H9 (cell line): ENCODE measurements at regions not wholly inside any gene's neighbourhood (a gene's known extent, or its start where the extent isn't known, plus 50 kb on each side); places are given as distances from the start of the nearest gene placed in this dataset.
"Not testable (repeated sequence)": the region's sequence is repeated elsewhere in the genome, so short reads cannot be mapped to it uniquely, and the experiment has no call there.

Source experiments
- DNase-seq: peaks from one replicate; pipeline ENCODE4 v3.0.0-alpha.2; 2017
- H2AFZ ChIP-seq: one replicate; pipeline ENCODE4 v1.6.1; 2013; ENCODE audit warnings: mild to moderate bottlenecking, low read length, control low read depth, moderate library complexity
- H2AK5ac ChIP-seq: 2 replicates; pipeline ENCODE4 v1.6.1; 2013; ENCODE audit warnings: low read length, control low read depth, mixed read lengths; ENCODE audit not compliant: insufficient read length
- H2BK120ac ChIP-seq: one replicate; pipeline ENCODE4 v1.6.1; 2013; ENCODE audit warnings: low read depth, mild to moderate bottlenecking, low read length, control low read depth, inconsistent platforms; ENCODE audit not compliant: poor library complexity, severe bottlenecking
- H2BK12ac ChIP-seq: 2 replicates; pipeline ENCODE4 v1.6.1; 2013; ENCODE audit warnings: low read length, control low read depth, mixed read lengths, low read depth; ENCODE audit not compliant: insufficient read length
- H2BK15ac ChIP-seq: 2 replicates; pipeline ENCODE4 v1.6.1; 2013; ENCODE audit warnings: low read depth, low read length, control low read depth
- H2BK20ac ChIP-seq: one replicate; pipeline ENCODE4 v1.6.1; 2013; ENCODE audit warnings: low read depth, mild to moderate bottlenecking, low read length, control low read depth, inconsistent platforms; ENCODE audit not compliant: poor library complexity, severe bottlenecking
- H2BK5ac ChIP-seq: 2 replicates; pipeline ENCODE4 v1.6.1; 2013; ENCODE audit warnings: low read length, control low read depth, mixed read lengths; ENCODE audit not compliant: insufficient read length
- H3K14ac ChIP-seq: 2 replicates; pipeline ENCODE4 v1.6.1; 2013; ENCODE audit warnings: low read length, control low read depth; ENCODE audit not compliant: insufficient read depth
- H3K18ac ChIP-seq: 2 replicates; pipeline ENCODE4 v1.6.1; 2013; ENCODE audit warnings: low read depth, mild to moderate bottlenecking, mixed read lengths, low read length, control low read depth; ENCODE audit not compliant: insufficient read length
- H3K23ac ChIP-seq: 2 replicates; pipeline ENCODE4 v1.6.1; 2013; ENCODE audit warnings: low read length, control low read depth, mixed read lengths, low read depth; ENCODE audit not compliant: insufficient read length
- H3K23me2 ChIP-seq: 2 replicates; pipeline ENCODE4 v1.6.1; 2013; ENCODE audit warnings: low read depth, mild to moderate bottlenecking, mixed read lengths, low read length, control low read depth; ENCODE audit not compliant: insufficient read length, poor library complexity, severe bottlenecking
- H3K27ac ChIP-seq: 2 replicates; pipeline ENCODE4 v1.5.1; 2013; ENCODE audit warnings: low read length, control low read depth, mixed read lengths, low read depth; ENCODE audit not compliant: insufficient read length
- H3K27me3 ChIP-seq: 2 replicates; pipeline ENCODE4 v1.6.1; 2013; ENCODE audit warnings: low read length, control low read depth, inconsistent platforms; ENCODE audit not compliant: insufficient read depth
- H3K4ac ChIP-seq: 2 replicates; pipeline ENCODE4 v1.6.1; 2013; ENCODE audit warnings: low read depth, mild to moderate bottlenecking, control low read depth, inconsistent platforms, low read length, moderate library complexity
- H3K4me1 ChIP-seq: 2 replicates; pipeline ENCODE4 v1.6.1; 2013; ENCODE audit warnings: low read length, control low read depth, inconsistent platforms; ENCODE audit not compliant: insufficient read depth
- H3K4me2 ChIP-seq: 2 replicates; pipeline ENCODE4 v1.6.1; 2013; ENCODE audit warnings: low read length, control low read depth, mixed read lengths; ENCODE audit not compliant: insufficient read length, insufficient read depth
- H3K56ac ChIP-seq: 2 replicates; pipeline ENCODE4 v1.6.1; 2013; ENCODE audit warnings: low read depth, mild to moderate bottlenecking, mixed read lengths, low read length, control low read depth; ENCODE audit not compliant: insufficient read length
- H3K79me1 ChIP-seq: 2 replicates; pipeline ENCODE4 v1.6.1; 2013; ENCODE audit warnings: low read depth, mild to moderate bottlenecking, moderate library complexity, low read length, control low read depth, inconsistent platforms; ENCODE audit not compliant: insufficient read depth, poor library complexity, severe bottlenecking
- H3K79me2 ChIP-seq: 2 replicates; pipeline ENCODE4 v1.6.1; 2013; ENCODE audit warnings: low read length, control low read depth, inconsistent platforms; ENCODE audit not compliant: insufficient read depth
- H3K9ac ChIP-seq: 2 replicates; pipeline ENCODE4 v1.6.1; 2013; ENCODE audit warnings: low read length, control low read depth, mixed read lengths; ENCODE audit not compliant: insufficient read length; ENCODE audit errors: extremely low read depth
- H3K9me3 ChIP-seq: one replicate; pipeline ENCODE4 v1.6.1; 2013; ENCODE audit warnings: low read depth, low read length, inconsistent platforms; ENCODE audit not compliant: control insufficient read depth
- H3T11ph ChIP-seq: one replicate; pipeline ENCODE4 v1.6.1; 2013; ENCODE audit warnings: mild to moderate bottlenecking, low read length, control low read depth, inconsistent platforms
- H4K20me1 ChIP-seq: one replicate; pipeline ENCODE4 v1.6.1; 2013; ENCODE audit not compliant: control insufficient read depth, insufficient read length, insufficient read depth
- H4K5ac ChIP-seq: 2 replicates; pipeline ENCODE4 v1.6.1; 2013; ENCODE audit warnings: low read depth, mild to moderate bottlenecking, mixed read lengths, low read length, control low read depth; ENCODE audit not compliant: insufficient read length
- H4K8ac ChIP-seq: replicated peaks from 2 replicates; pipeline ENCODE4 v1.6.1; 2013; ENCODE audit warnings: low read length, control low read depth, mixed read lengths, low read depth; ENCODE audit not compliant: insufficient read length
- H4K91ac ChIP-seq: 2 replicates; pipeline ENCODE4 v1.6.1; 2013; ENCODE audit warnings: low read depth, mild to moderate bottlenecking, moderate library complexity, mixed read lengths, low read length, control low read depth; ENCODE audit not compliant: insufficient read length
- H3K27ac Mint-ChIP-seq, 3 experiments: 2 replicates in 2 of 3; 3 replicates in 1 of 3; pipeline ENCODE4 v1.8.0; 2020 to 2021; ENCODE audit warnings: mixed read lengths in 3 of 3, mild to moderate bottlenecking in 1 of 3, moderate library complexity in 1 of 3
- H3K27me3 Mint-ChIP-seq: 2 replicates; pipeline ENCODE4 v1.8.0; 2021; ENCODE audit warnings: low read depth, mild to moderate bottlenecking, moderate library complexity, mixed read lengths
- H3K36me3 Mint-ChIP-seq, 3 experiments: 2 replicates in 2 of 3; 3 replicates in 1 of 3; pipeline ENCODE4 v1.8.0; 2020 to 2021; ENCODE audit warnings: low read depth in 3 of 3, mixed read lengths in 3 of 3; ENCODE audit not compliant: insufficient read depth in 1 of 3
- H3K4me1 Mint-ChIP-seq, 2 experiments: 2 replicates each; pipeline ENCODE4 v1.8.0; 2020; ENCODE audit warnings: mixed read lengths in 2 of 2
- H3K4me3 Mint-ChIP-seq, 2 experiments: 2 replicates in 1 of 2; 3 replicates in 1 of 2; pipeline ENCODE4 v1.8.0; 2020 to 2021; ENCODE audit warnings: mild to moderate bottlenecking in 2 of 2, mixed read lengths in 2 of 2, moderate library complexity in 1 of 2
- H3K9me3 Mint-ChIP-seq, 2 experiments: 2 replicates in 1 of 2; 3 replicates in 1 of 2; pipeline ENCODE4 v1.8.0; 2020; ENCODE audit warnings: mild to moderate bottlenecking in 2 of 2, mixed read lengths in 2 of 2, moderate library complexity in 1 of 2
- WGBS: extraction: QIAGEN DNeasy Blood & Tissue Kit; methylation state at CpG from one replicate; pipeline ENCODE4 v1.1.7; 2013; ENCODE audit warnings: missing lambda C conversion rate, low lambda C conversion rate, mixed read lengths; ENCODE audit not compliant: insufficient read length; ENCODE audit errors: extremely low coverage; 5-methylcytosine and 5-hydroxymethylcytosine counted together
- TF ChIP-seq, protein P1 (sequence below): fragments of 200-600 bp; sonication (generic); conservative IDR thresholded peaks from 3 replicates; pipeline ENCODE4 v1.8.0; 2021; ENCODE audit warnings: antibody characterized with exemption, mild to moderate bottlenecking

DNA sequence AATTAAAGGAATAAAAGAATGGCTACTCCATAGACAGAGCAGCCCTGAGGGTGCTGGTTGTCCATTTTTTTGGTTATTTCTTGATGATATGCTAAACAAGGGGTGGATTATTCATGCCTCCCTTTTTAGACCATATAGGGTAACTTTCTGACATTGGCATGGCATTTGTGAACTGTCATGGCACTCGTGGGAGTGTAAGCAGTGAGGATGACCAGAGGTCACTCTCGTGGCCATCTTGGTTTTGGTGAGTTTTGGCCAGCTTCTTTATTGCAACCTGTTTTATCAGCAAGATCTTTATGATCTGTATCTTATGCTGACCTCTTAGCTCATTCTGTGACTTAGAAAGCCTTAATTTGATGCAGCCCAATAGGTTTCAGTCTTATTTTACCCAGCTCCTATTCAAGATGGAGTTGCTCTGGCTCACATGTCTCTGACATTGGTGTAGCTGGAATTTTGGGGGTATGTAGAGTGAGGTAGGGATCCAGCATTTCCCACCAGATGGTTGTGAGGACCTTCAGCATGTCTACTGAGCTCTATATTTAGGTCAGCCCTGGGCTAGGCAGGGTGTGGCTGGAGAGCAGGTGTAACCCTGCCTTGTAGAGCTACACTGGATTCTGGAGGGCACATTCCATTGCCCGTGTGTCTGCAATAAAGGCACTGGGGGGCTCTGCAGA, 103.5 kb upstream of the SLC38A2 start:
- no peaks in the 10 kb centered on the region for H3K9me3 ChIP-seq
- H3K27me3 Mint-ChIP-seq, result no peaks in the 10 kb centered on the region
- H3K79me1 ChIP-seq, result no peaks in the 10 kb centered on the region
- no peak overlapping the region for H4K8ac ChIP-seq
- TF ChIP-seq, protein P1, sequence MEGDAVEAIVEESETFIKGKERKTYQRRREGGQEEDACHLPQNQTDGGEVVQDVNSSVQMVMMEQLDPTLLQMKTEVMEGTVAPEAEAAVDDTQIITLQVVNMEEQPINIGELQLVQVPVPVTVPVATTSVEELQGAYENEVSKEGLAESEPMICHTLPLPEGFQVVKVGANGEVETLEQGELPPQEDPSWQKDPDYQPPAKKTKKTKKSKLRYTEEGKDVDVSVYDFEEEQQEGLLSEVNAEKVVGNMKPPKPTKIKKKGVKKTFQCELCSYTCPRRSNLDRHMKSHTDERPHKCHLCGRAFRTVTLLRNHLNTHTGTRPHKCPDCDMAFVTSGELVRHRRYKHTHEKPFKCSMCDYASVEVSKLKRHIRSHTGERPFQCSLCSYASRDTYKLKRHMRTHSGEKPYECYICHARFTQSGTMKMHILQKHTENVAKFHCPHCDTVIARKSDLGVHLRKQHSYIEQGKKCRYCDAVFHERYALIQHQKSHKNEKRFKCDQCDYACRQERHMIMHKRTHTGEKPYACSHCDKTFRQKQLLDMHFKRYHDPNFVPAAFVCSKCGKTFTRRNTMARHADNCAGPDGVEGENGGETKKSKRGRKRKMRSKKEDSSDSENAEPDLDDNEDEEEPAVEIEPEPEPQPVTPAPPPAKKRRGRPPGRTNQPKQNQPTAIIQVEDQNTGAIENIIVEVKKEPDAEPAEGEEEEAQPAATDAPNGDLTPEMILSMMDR, result no peak
- no peaks in the 10 kb centered on the region for H4K20me1 ChIP-seq
- H3K9ac ChIP-seq, result no peak overlapping the region
- H3K18ac ChIP-seq, result no peak overlapping the region
- no peak overlapping the region for H3T11ph ChIP-seq
- H2BK120ac ChIP-seq, result no peak overlapping the region
- no peak overlapping the region for H3K27ac Mint-ChIP-seq
- H2BK15ac ChIP-seq, result no peak overlapping the region
- H3K36me3 Mint-ChIP-seq, result peaks cover 0 to 4% (median 0%) of the 10 kb centered on the region in 3 experiments; a peak in 1 of 7 replicates
- no peak overlapping the region for H2AFZ ChIP-seq
- no CpG with 5 or more reads among the region's 3 CpGs for WGBS
- no peak overlapping the region for H3K27ac ChIP-seq
- H3K23ac ChIP-seq, result no peak overlapping the region
- H3K23me2 ChIP-seq, result no peaks in the 10 kb centered on the region
- H4K5ac ChIP-seq, result no peak overlapping the region
- H2BK12ac ChIP-seq, result no peak overlapping the region
- no peak overlapping the region for H3K4me3 Mint-ChIP-seq
- no peak overlapping the region for H2BK20ac ChIP-seq
- no peak overlapping the region for H3K4me2 ChIP-seq
- H2BK5ac ChIP-seq, result no peak overlapping the region
- H3K14ac ChIP-seq, result no peak overlapping the region
- H3K27me3 ChIP-seq, result no peaks in the 10 kb centered on the region
- H3K56ac ChIP-seq, result no peak overlapping the region
- no peaks in the 10 kb centered on the region for H3K9me3 Mint-ChIP-seq
- no peaks in the 10 kb centered on the region for H3K79me2 ChIP-seq
- H3K4me1 Mint-ChIP-seq, result peaks cover 5 to 6% of the 10 kb centered on the region in 2 experiments
- no peak overlapping the region for H2AK5ac ChIP-seq
- DNase-seq, result no peak
- H4K91ac ChIP-seq, result no peak overlapping the region
- H3K4me1 ChIP-seq, result no peaks in the 10 kb centered on the region; the same call in 1 of the 2 replicates
- H3K4ac ChIP-seq, result no peak overlapping the region

GRCh38 chr12:46474385-46474784, 101.8 kb upstream of the SLC38A2 start:
- H2BK20ac ChIP-seq, H3K4me3 Mint-ChIP-seq, DNase-seq, H4K8ac ChIP-seq, H3T11ph ChIP-seq, H2BK15ac ChIP-seq, H3K79me1 ChIP-seq, H2AK5ac ChIP-seq, H3K9me3 Mint-ChIP-seq, H4K91ac ChIP-seq, H3K14ac ChIP-seq, H3K23ac ChIP-seq, H3K4me2 ChIP-seq, H3K27me3 Mint-ChIP-seq, H3K18ac ChIP-seq, H4K5ac ChIP-seq, H2AFZ ChIP-seq, H3K27ac Mint-ChIP-seq, H4K20me1 ChIP-seq, H3K36me3 Mint-ChIP-seq, H3K9me3 ChIP-seq, H3K23me2 ChIP-seq, H3K27ac ChIP-seq, H3K56ac ChIP-seq, H2BK12ac ChIP-seq, H3K79me2 ChIP-seq, H3K4ac ChIP-seq, H2BK5ac ChIP-seq, H3K27me3 ChIP-seq, H3K4me1 ChIP-seq, H2BK120ac ChIP-seq, H3K9ac ChIP-seq: not testable (repeated sequence)
- peaks cover 11 to 13% of the 10 kb centered on the region in 2 experiments for H3K4me1 Mint-ChIP-seq
- no CpG with 5 or more reads among the region's 9 CpGs for WGBS
